Vagina (tissue), 2 donors: ENCODE measurements at regions not wholly inside any gene's neighbourhood (a gene's known extent, or its start where the extent isn't known, plus 50 kb on each side); places are given as distances from the start of the nearest gene placed in this dataset.

ENCODE experiments used
- POLR2AphosphoS5 ChIP-seq, 2 donors: sonication (generic); formaldehyde crosslinking; IDR thresholded peaks; one replicate each; pipeline ENCODE4 v1.9.0; 2017; ENCODE audit warnings: antibody characterized with exemption in 2 of 2, mild to moderate bottlenecking in 2 of 2, low read depth in 1 of 2; ENCODE audit not compliant: insufficient read depth in 1 of 2
- TF ChIP-seq, protein P1 (sequence below), 3 experiments: fragments of 450-650 bp in 2 of 3; fragments of 200-600 bp in 1 of 3; sonication (generic) in 1 of 3; IDR thresholded peaks; one replicate each; pipeline ENCODE4 v1.5.1; 2017 to 2019; ENCODE audit warnings: antibody characterized with exemption in 3 of 3, mild to moderate bottlenecking in 2 of 3, moderate library complexity in 2 of 3

DNA sequence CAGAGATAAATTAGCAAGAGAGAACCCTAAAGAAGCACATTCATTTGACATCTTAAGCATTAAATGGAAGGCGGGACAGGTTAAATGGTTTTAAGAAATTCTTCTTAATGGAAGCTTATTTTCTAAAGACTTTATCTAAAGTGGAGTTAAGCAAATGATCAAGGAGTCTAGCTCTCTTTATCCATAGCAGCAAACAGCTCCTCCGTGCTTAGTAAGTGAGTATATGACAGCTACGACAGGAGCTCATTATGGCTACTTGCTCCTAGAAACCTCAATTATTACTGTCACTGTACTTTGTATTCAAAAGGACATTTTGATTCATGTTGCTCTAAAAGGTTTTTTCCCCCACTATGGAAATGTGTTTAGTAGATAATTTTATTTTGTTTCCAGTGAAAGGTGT is 444.9 kb downstream of the TMX3 start:
- TF ChIP-seq, protein P1, sequence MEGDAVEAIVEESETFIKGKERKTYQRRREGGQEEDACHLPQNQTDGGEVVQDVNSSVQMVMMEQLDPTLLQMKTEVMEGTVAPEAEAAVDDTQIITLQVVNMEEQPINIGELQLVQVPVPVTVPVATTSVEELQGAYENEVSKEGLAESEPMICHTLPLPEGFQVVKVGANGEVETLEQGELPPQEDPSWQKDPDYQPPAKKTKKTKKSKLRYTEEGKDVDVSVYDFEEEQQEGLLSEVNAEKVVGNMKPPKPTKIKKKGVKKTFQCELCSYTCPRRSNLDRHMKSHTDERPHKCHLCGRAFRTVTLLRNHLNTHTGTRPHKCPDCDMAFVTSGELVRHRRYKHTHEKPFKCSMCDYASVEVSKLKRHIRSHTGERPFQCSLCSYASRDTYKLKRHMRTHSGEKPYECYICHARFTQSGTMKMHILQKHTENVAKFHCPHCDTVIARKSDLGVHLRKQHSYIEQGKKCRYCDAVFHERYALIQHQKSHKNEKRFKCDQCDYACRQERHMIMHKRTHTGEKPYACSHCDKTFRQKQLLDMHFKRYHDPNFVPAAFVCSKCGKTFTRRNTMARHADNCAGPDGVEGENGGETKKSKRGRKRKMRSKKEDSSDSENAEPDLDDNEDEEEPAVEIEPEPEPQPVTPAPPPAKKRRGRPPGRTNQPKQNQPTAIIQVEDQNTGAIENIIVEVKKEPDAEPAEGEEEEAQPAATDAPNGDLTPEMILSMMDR (IDR thresholded peaks at IDR 0.05) = no peak
- TF ChIP-seq POLR2AphosphoS5 (IDR thresholded peaks at IDR 0.05; ENCODE audit: insufficient read depth in 1 of 2, low read depth in 1 of 2) = no peak
